ENCODE measurements at regions not wholly inside any gene's neighbourhood (a gene's known extent, or its start where the extent isn't known, plus 50 kb on each side); places are given as distances from the start of the nearest gene placed in this dataset.

DNA sequence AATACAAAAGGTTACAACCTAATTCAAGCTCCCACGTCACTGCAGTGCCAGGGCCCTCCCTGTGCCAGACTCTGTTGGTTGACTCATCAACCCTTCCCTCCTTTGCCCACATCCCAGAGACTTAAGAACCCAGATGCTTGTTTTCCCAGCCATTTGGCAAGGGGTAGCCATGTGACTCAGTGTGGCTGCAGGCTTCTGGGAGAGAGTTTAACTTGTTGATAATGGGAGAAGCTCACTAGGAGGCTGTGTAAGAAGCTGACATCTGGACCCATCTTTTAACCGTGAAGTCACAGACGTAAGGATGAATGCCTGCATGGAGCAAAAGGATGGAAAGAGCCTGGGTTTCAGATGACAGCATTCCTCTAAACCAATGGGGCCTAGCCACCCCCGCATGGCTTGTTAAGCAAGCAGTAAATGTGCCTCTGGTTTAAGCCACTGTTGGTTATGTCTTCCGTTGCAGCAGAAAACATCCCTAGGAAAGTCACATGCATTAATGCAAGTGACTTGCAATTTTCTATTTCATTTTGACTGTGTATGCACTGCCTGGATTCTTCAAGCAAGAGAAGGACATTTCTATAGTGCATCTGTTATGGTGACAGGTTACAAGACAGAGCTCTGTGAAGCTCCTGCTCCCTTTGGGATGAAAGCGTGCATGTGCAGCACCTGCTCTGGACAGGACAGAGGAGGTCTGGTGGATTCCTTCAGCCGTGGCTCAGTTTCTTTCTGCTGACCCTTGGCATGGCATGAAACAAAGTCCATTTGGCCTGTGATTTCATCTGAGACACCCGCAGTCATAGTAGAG, 57.5 kb upstream of the CREB5 start:
- TF ChIP-seq, protein P1, sequence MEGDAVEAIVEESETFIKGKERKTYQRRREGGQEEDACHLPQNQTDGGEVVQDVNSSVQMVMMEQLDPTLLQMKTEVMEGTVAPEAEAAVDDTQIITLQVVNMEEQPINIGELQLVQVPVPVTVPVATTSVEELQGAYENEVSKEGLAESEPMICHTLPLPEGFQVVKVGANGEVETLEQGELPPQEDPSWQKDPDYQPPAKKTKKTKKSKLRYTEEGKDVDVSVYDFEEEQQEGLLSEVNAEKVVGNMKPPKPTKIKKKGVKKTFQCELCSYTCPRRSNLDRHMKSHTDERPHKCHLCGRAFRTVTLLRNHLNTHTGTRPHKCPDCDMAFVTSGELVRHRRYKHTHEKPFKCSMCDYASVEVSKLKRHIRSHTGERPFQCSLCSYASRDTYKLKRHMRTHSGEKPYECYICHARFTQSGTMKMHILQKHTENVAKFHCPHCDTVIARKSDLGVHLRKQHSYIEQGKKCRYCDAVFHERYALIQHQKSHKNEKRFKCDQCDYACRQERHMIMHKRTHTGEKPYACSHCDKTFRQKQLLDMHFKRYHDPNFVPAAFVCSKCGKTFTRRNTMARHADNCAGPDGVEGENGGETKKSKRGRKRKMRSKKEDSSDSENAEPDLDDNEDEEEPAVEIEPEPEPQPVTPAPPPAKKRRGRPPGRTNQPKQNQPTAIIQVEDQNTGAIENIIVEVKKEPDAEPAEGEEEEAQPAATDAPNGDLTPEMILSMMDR (IDR thresholded peaks at IDR 0.05): no peak
- no peak for TF ChIP-seq EZH2 (IDR thresholded peaks at IDR 0.05)

All from neural progenitor cell (in vitro differentiated cells).